GM18520 (cell line): ENCODE measurements at regions not wholly inside any gene's neighbourhood (a gene's known extent, or its start where the extent isn't known, plus 50 kb on each side); places are given as distances from the start of the nearest gene placed in this dataset.

Experiments used
- ATAC-seq: cut with Tn5 transposase; IDR thresholded peaks from one replicate; pipeline ENCODE4 v1.9.1; 2021; ENCODE audit not compliant: unreplicated experiment

GRCh38 chr12:115208098-115208497 lies 524.1 kb upstream of the TBX3 start:
- ATAC-seq, result no peak

GRCh38 chr12:115207216-115207915 lies 523.4 kb upstream of the TBX3 start:
- ATAC-seq, result no peak

GRCh38 chr12:115206801-115207200 lies 522.8 kb upstream of the TBX3 start:
- no peak for ATAC-seq

- no peak for ATAC-seq
These were observed 521.9 kb upstream of the TBX3 start for GRCh38 chr12:115205755-115206308.

GRCh38 chr12:115204957-115205754 lies 521.2 kb upstream of the TBX3 start:
- ATAC-seq, result no peak

GRCh38 chr12:115203701-115204100 lies 519.7 kb upstream of the TBX3 start:
- ATAC-seq, result no peak

GRCh38 chr12:115201966-115202365 lies 518.0 kb upstream of the TBX3 start:
- no peak for ATAC-seq

- no peak for ATAC-seq
These were observed 515.9 kb upstream of the TBX3 start for GRCh38 chr12:115199831-115200230.

GRCh38 chr12:115194857-115195256 lies 510.9 kb upstream of the TBX3 start:
- no peak for ATAC-seq

GRCh38 chr12:115194448-115194847 lies 510.5 kb upstream of the TBX3 start:
- no peak for ATAC-seq

- ATAC-seq, result no peak
These were observed 507.4 kb upstream of the TBX3 start for GRCh38 chr12:115191342-115191741.

GRCh38 chr12:115190010-115190770 lies 506.2 kb upstream of the TBX3 start:
- ATAC-seq, result no peak

- no peak for ATAC-seq
These were observed 501.5 kb upstream of the TBX3 start for GRCh38 chr12:115185506-115185905.

- ATAC-seq, result no peak
These were observed 499.8 kb upstream of the TBX3 start for GRCh38 chr12:115183752-115184151.

- ATAC-seq, result no peak
These were observed 493.9 kb upstream of the TBX3 start for GRCh38 chr12:115177899-115178298.

GRCh38 chr12:115176741-115177400 lies 492.9 kb upstream of the TBX3 start:
- ATAC-seq, result no peak

GRCh38 chr12:115174920-115175319 lies 490.9 kb upstream of the TBX3 start:
- ATAC-seq, result no peak

GRCh38 chr12:115172521-115172920 lies 488.5 kb upstream of the TBX3 start:
- ATAC-seq, result no peak

GRCh38 chr12:115169981-115170380 lies 486.0 kb upstream of the TBX3 start:
- ATAC-seq, result no peak

GRCh38 chr12:115166698-115167315 lies 482.8 kb upstream of the TBX3 start:
- no peak for ATAC-seq
